ENCODE measurements at regions not wholly inside any gene's neighbourhood (a gene's known extent, or its start where the extent isn't known, plus 50 kb on each side); places are given as distances from the start of the nearest gene placed in this dataset.
A peak's percentile ranks its signal among the peaks of the same experiment; 100 is the strongest.

DNA sequence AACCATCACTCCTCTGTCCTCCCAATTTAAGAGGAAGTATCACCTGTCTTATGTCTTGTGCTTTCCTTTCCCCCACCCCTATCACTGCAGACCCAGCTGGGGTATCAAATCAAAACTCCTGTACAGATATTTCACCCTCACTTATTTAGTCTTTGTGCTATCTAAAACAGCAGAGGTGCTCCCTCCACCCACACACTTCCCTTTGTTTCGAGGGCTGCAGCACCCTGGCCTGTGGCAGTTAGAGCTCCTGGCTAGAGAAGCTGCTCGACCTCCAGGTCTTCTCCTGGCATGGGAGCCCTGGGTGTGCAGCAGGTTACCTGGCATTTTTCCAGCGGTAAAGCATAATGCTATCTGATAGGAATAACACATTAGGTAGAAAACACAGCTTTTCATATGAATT, 181.4 kb upstream of the BCL6 start:
- Histone ChIP-seq H3K4me2 (ENCODE audit: control insufficient read depth, insufficient read depth) (no peak overlapping the region), H3K9me3 (replicated peaks; ENCODE audit: control insufficient read depth, insufficient read depth, low read length) (peaks cover 10% of the 10 kb centered on the region), H3K27me3 (replicated peaks in 1 of 2; ENCODE audit: control insufficient read depth in 2 of 2, insufficient read depth in 2 of 2, low read length in 1 of 2) (no peaks in the 10 kb centered on the region; a peak in 1 of 4 replicates), H3K79me2 (ENCODE audit: control insufficient read depth, insufficient read depth, low read length) (no peaks in the 10 kb centered on the region), H2AFZ (ENCODE audit: control insufficient read depth, low read depth, low read length) (no peak overlapping the region), H3K4me3 (no peak overlapping the region), H3K9ac (ENCODE audit: control insufficient read depth, insufficient read depth, low read length) (no peak overlapping the region), H4K20me1 (ENCODE audit: control insufficient read depth, insufficient read depth) (no peaks in the 10 kb centered on the region), H3K4me1 (ENCODE audit: control insufficient read depth, insufficient read depth, low read length) (peaks cover 2% of the 10 kb centered on the region), H3K36me3 (ENCODE audit: control insufficient read depth in 2 of 2, insufficient read depth in 2 of 2, low read length in 1 of 2) (no peaks in the 10 kb centered on the region), H3K27ac (ENCODE audit: control insufficient read depth, insufficient read depth) (no peak overlapping the region)
- POLR2A ChIA-PET, result interaction anchor here (0.6 to 1.6 kb wide), 3 partner anchors 9 to 40 kb away, joined by 3 to 5 read pairs (median 4); no protein-coding TSS in a partner anchor
- CTCF ChIA-PET, result interaction anchor here (0.6 to 1.5 kb wide), 5 partner anchors 48 to 1307 kb away, joined by 3 to 4 read pairs (median 3); no protein-coding TSS in a partner anchor
- SMC1A ChIA-PET (ENCODE audit: uncharacterized antibody, unreplicated experiment), result interaction anchor here (0.6 to 2.4 kb wide), 12 partner anchors 8 to 179 kb away, joined by 3 to 13 read pairs (median 3); no protein-coding TSS in a partner anchor
- RAD21 ChIA-PET (ENCODE audit: unreplicated experiment), result interaction anchor here (0.6 to 1.2 kb wide), 3 partner anchors 8 to 829 kb away, joined by 3 to 5 read pairs (median 4); no protein-coding TSS in a partner anchor
- FAIRE-seq, result no peak
- no peak for DNase-seq (ENCODE audit: low read depth, low spot score)
- TF ChIP-seq TCF7 (IDR thresholded peaks at IDR 0.05; ENCODE audit: borderline replicate concordance) (no peak), BCL11A (IDR thresholded peaks at IDR 0.05; ENCODE audit: low read depth, low read length) (no peak), STAT1 (conservative IDR thresholded peaks at IDR 0.05) (no peak), YY1 (IDR thresholded peaks at IDR 0.05; ENCODE audit: low read depth, low read length) (no peak), SREBF1 (IDR thresholded peaks at IDR 0.05; ENCODE audit: low read length) (no peak)
- TF ChIP-seq, protein P1, sequence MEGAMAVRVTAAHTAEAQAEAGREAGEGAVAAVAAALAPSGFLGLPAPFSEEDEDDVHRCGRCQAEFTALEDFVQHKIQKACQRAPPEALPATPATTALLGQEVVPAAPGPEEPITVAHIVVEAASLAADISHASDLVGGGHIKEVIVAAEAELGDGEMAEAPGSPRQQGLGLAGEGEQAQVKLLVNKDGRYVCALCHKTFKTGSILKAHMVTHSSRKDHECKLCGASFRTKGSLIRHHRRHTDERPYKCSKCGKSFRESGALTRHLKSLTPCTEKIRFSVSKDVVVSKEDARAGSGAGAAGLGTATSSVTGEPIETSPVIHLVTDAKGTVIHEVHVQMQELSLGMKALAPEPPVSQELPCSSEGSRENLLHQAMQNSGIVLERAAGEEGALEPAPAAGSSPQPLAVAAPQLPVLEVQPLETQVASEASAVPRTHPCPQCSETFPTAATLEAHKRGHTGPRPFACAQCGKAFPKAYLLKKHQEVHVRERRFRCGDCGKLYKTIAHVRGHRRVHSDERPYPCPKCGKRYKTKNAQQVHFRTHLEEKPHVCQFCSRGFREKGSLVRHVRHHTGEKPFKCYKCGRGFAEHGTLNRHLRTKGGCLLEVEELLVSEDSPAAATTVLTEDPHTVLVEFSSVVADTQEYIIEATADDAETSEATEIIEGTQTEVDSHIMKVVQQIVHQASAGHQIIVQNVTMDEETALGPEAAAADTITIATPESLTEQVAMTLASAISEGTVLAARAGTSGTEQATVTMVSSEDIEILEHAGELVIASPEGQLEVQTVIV (IDR thresholded peaks at IDR 0.05; ENCODE audit: borderline replicate concordance, partially characterized antibody), result no peak
- TF ChIP-seq, protein P2, sequence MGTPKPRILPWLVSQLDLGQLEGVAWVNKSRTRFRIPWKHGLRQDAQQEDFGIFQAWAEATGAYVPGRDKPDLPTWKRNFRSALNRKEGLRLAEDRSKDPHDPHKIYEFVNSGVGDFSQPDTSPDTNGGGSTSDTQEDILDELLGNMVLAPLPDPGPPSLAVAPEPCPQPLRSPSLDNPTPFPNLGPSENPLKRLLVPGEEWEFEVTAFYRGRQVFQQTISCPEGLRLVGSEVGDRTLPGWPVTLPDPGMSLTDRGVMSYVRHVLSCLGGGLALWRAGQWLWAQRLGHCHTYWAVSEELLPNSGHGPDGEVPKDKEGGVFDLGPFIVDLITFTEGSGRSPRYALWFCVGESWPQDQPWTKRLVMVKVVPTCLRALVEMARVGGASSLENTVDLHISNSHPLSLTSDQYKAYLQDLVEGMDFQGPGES (IDR thresholded peaks at IDR 0.05), result no peak
- TF ChIP-seq, protein P3, sequence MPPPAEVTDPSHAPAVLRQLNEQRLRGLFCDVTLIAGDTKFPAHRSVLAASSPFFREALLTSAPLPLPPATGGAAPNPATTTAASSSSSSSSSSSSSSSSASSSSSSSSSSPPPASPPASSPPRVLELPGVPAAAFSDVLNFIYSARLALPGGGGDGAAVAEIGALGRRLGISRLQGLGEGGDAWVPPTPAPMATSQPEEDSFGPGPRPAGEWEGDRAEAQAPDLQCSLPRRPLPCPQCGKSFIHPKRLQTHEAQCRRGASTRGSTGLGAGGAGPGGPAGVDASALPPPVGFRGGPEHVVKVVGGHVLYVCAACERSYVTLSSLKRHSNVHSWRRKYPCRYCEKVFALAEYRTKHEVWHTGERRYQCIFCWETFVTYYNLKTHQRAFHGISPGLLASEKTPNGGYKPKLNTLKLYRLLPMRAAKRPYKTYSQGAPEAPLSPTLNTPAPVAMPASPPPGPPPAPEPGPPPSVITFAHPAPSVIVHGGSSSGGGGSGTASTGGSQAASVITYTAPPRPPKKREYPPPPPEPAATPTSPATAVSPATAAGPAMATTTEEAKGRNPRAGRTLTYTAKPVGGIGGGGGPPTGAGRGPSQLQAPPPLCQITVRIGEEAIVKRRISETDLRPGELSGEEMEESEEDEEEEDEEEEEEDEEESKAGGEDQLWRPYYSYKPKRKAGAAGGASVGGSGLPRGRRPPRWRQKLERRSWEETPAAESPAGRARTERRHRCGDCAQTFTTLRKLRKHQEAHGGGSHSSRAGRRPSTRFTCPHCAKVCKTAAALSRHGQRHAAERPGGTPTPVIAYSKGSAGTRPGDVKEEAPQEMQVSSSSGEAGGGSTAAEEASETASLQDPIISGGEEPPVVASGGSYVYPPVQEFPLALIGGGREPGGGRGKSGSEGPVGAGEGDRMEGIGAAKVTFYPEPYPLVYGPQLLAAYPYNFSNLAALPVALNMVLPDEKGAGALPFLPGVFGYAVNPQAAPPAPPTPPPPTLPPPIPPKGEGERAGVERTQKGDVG (CRISPR knock-in tag; IDR thresholded peaks at IDR 0.05), result no peak
- in situ Hi-C loops (cut with MboI), result no loop called here
- intact Hi-C loops (cut with micrococcal nuclease; ENCODE audit: unreplicated experiment), result no loop called here
- no TSS peak for BruUV-seq (replicated peaks)
- 35% methylated on average over 3 of the region's 3 CpGs for WGBS (ENCODE audit: insufficient coverage, insufficient replicate concordance, low lambda C conversion rate, missing lambda C conversion rate)
- peak; percentile 41; the same call in 2 of the 3 replicates for ATAC-seq
